ENCODE measurements at regions not wholly inside any gene's neighbourhood (a gene's known extent, or its start where the extent isn't known, plus 50 kb on each side); places are given as distances from the start of the nearest gene placed in this dataset.

DNA sequence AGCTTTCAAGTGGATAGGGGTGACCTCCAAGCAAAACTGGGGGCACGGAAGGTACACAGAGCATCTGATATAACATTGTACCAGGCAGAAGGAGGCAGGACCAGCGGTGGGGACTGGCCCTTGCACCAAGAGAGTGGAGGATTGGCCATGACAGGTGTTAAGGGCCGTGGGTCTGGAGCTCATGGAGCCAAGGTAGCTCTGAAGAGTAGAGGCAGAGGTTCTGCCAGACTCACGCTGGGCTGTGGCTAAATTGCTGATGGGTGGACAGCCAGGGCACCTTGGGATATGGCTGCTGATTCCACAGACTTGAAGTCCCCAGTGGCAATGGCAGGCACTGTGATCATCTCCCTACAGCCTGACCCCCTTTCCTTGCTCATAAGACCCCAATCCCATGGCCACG is 65.9 kb upstream of the NKD1 start:
- WGBS (ENCODE audit: low lambda C conversion rate, missing lambda C conversion rate), result 96% methylated on average over 5 of the region's 5 CpGs
- no peak overlapping the region for H3K4me2 ChIP-seq
- H3K9me2 ChIP-seq (replicated peaks; ENCODE audit: insufficient read depth), result no peaks in the 10 kb centered on the region
- no peaks in the 10 kb centered on the region for H3K79me2 ChIP-seq
- no peaks in the 10 kb centered on the region for H3K36me3 ChIP-seq (replicated peaks; ENCODE audit: insufficient read depth, low read depth)
- H3K9me3 ChIP-seq (ENCODE audit: low read depth), result no peaks in the 10 kb centered on the region
- peaks cover 6% of the 10 kb centered on the region for H3K27me3 ChIP-seq
- no peak overlapping the region for H3K27ac ChIP-seq
- no peaks in the 10 kb centered on the region for H4K20me1 ChIP-seq (ENCODE audit: insufficient read depth, poor library complexity, severe bottlenecking)
- H3K4me3 ChIP-seq, result no peak overlapping the region
- H3K4me1 ChIP-seq (ENCODE audit: insufficient read depth), result no peaks in the 10 kb centered on the region
- TF ChIP-seq, protein P1, sequence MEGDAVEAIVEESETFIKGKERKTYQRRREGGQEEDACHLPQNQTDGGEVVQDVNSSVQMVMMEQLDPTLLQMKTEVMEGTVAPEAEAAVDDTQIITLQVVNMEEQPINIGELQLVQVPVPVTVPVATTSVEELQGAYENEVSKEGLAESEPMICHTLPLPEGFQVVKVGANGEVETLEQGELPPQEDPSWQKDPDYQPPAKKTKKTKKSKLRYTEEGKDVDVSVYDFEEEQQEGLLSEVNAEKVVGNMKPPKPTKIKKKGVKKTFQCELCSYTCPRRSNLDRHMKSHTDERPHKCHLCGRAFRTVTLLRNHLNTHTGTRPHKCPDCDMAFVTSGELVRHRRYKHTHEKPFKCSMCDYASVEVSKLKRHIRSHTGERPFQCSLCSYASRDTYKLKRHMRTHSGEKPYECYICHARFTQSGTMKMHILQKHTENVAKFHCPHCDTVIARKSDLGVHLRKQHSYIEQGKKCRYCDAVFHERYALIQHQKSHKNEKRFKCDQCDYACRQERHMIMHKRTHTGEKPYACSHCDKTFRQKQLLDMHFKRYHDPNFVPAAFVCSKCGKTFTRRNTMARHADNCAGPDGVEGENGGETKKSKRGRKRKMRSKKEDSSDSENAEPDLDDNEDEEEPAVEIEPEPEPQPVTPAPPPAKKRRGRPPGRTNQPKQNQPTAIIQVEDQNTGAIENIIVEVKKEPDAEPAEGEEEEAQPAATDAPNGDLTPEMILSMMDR (IDR thresholded peaks at IDR 0.05; ENCODE audit: poor library complexity), result no peak
- TF ChIP-seq EZH2 (IDR thresholded peaks at IDR 0.05; ENCODE audit: borderline replicate concordance) (no peak), EZH2phosphoT487 (IDR thresholded peaks at IDR 0.05; ENCODE audit: low read depth, severe bottlenecking, unreplicated experiment) (no peak)
- no peak for DNase-seq (ENCODE audit: low spot score)
- no peak overlapping the region for H2AFZ ChIP-seq

GRCh38 chr16:50480206-50480605 is 68.0 kb upstream of the NKD1 start:
- H3K9me3 ChIP-seq (ENCODE audit: low read depth), result no peaks in the 10 kb centered on the region
- TF ChIP-seq EZH2phosphoT487 (IDR thresholded peaks at IDR 0.05; ENCODE audit: low read depth, severe bottlenecking, unreplicated experiment), result no peak
- TF ChIP-seq, protein P1 (IDR thresholded peaks at IDR 0.05; ENCODE audit: poor library complexity), result no peak
- TF ChIP-seq EZH2 (IDR thresholded peaks at IDR 0.05; ENCODE audit: borderline replicate concordance), result no peak
- no peaks in the 10 kb centered on the region for H4K20me1 ChIP-seq (ENCODE audit: insufficient read depth, poor library complexity, severe bottlenecking)
- H3K4me2 ChIP-seq, result no peak overlapping the region
- H3K36me3 ChIP-seq (replicated peaks; ENCODE audit: insufficient read depth, low read depth), result no peaks in the 10 kb centered on the region
- H3K27ac ChIP-seq, result no peak overlapping the region
- H3K9me2 ChIP-seq (replicated peaks; ENCODE audit: insufficient read depth), result no peaks in the 10 kb centered on the region
- DNase-seq (ENCODE audit: low spot score), result no peak
- H3K4me1 ChIP-seq (ENCODE audit: insufficient read depth), result no peaks in the 10 kb centered on the region
- 91% methylated on average over 3 of the region's 3 CpGs for WGBS (ENCODE audit: low lambda C conversion rate, missing lambda C conversion rate)
- H3K4me3 ChIP-seq, result no peak overlapping the region
- H3K27me3 ChIP-seq, result peaks cover 6% of the 10 kb centered on the region
- no peaks in the 10 kb centered on the region for H3K79me2 ChIP-seq
- H2AFZ ChIP-seq, result no peak overlapping the region

- no peak overlapping the region for H3K27ac ChIP-seq
- 95% methylated on average over 5 of the region's 5 CpGs for WGBS (ENCODE audit: low lambda C conversion rate, missing lambda C conversion rate)
Observed at GRCh38 chr16:50479771-50480170, 68.4 kb upstream of the NKD1 start.

More at GRCh38 chr16:50479771-50480170, 68.4 kb upstream of the NKD1 start:
- Histone ChIP-seq H2AFZ (no peak overlapping the region), H3K4me2 (no peak overlapping the region), H3K4me3 (no peak overlapping the region), H3K9me3 (ENCODE audit: low read depth) (no peaks in the 10 kb centered on the region), H3K79me2 (no peaks in the 10 kb centered on the region), H3K9me2 (replicated peaks; ENCODE audit: insufficient read depth) (no peaks in the 10 kb centered on the region), H3K27me3 (peaks cover 6% of the 10 kb centered on the region), H4K20me1 (ENCODE audit: insufficient read depth, poor library complexity, severe bottlenecking) (no peaks in the 10 kb centered on the region), H3K36me3 (replicated peaks; ENCODE audit: insufficient read depth, low read depth) (no peaks in the 10 kb centered on the region), H3K4me1 (ENCODE audit: insufficient read depth) (no peaks in the 10 kb centered on the region)
- no peak for DNase-seq (ENCODE audit: low spot score)
- TF ChIP-seq EZH2phosphoT487 (IDR thresholded peaks at IDR 0.05; ENCODE audit: low read depth, severe bottlenecking, unreplicated experiment) (no peak), EZH2 (IDR thresholded peaks at IDR 0.05; ENCODE audit: borderline replicate concordance) (no peak)
- TF ChIP-seq, protein P1 (IDR thresholded peaks at IDR 0.05; ENCODE audit: poor library complexity), result no peak

All from hepatocyte (in vitro differentiated cells).